Anterior cingulate cortex (tissue), 58 donors: ENCODE measurements at regions not wholly inside any gene's neighbourhood (a gene's known extent, or its start where the extent isn't known, plus 50 kb on each side); places are given as distances from the start of the nearest gene placed in this dataset.
A peak's percentile ranks its signal among the peaks of the same experiment; 100 is the strongest.

Experiments used
- DNase-seq, 58 donors: peaks; one replicate each; lab custom pipeline; 2025; lab: John Stamatoyannopoulos, UW

- DNase-seq: no peak
These were observed 859.0 kb downstream of the QKI start for GRCh38 chr6:164273491-164273890.

GRCh38 chr6:164266851-164267250 is 852.3 kb downstream of the QKI start:
- no peak for DNase-seq

- peak in 3 of 58 donors; percentile 11 to 27 (median 13) for DNase-seq
These were observed 847.8 kb downstream of the QKI start for GRCh38 chr6:164262348-164262747.

GRCh38 chr6:164258421-164258820 is 843.9 kb downstream of the QKI start:
- no peak for DNase-seq

- no peak for DNase-seq
These were observed 838.4 kb downstream of the QKI start for GRCh38 chr6:164252948-164253347.

DNA sequence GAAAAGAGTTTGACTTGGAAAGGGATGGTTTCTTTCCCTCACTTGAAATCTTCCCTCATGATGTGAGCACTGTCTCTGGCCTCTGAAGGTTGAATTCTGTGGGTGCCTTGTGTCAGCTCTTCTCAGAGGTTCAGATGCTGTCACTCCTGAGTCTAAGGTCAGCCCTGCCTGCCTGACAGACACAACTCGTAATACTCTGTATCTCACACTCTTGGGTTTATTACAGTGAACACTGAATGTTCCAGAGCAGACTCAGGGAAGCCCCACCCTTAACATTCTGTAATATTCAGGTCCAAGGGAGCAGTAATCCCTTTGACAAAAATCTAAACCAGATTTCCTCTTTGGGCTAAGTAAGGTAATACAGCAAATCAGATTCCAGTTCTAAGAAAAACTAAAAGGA is 837.8 kb downstream of the QKI start:
- no peak for DNase-seq

DNA sequence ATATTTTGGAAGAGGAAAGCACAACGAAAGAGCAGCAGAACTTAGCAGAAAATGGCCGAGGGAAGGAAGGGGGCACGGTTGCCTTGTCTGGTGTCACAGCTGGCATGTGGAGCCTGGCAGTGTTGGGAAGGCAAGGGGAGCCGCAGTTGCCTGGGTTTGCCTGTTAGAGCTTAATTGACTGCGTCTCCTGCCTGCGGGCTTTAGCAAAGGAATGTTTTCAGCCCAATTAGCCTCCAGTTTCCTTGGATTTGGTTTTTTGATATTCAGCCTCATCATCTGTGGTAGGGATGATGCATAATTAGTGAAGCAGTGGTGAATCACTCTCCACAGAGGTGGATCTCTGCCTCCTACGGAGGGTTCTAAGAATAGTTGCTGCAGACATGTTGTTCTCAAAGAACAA is 832.6 kb downstream of the QKI start:
- peak in 51 of 58 donors; percentile 5 to 80 (median 44) for DNase-seq

DNA sequence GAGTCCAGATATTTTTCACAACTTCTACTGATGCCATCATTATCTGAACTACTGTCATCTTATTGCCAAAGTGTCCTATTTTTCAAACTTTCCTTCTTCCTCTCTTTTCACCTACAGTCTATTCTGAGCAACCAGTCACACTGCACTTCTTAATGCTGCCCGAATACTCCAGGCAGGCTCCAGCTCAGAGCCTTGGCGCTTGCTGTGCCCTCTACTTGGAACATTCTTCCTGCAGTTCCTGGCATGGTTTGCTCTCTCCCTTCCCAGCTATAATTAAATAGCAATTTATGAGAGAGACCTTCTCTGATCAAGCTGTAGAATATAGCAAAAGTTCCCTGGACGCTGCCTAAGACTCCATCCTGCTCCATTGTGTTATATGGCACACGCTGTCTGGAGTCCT is 831.6 kb downstream of the QKI start:
- peak in 16 of 58 donors; percentile 3 to 35 (median 9) for DNase-seq

GRCh38 chr6:164243949-164244348 is 829.4 kb downstream of the QKI start:
- no peak for DNase-seq

GRCh38 chr6:164243012-164243610 is 828.6 kb downstream of the QKI start:
- DNase-seq: no peak

- no peak for DNase-seq
These were observed 816.3 kb downstream of the QKI start for GRCh38 chr6:164230804-164231203.

- DNase-seq: peak in 25 of 58 donors; percentile 5 to 71 (median 33)
These were observed 815.7 kb downstream of the QKI start for GRCh38 chr6:164230259-164230658.

- DNase-seq: no peak
These were observed 815.2 kb downstream of the QKI start for GRCh38 chr6:164229716-164230115.

DNA sequence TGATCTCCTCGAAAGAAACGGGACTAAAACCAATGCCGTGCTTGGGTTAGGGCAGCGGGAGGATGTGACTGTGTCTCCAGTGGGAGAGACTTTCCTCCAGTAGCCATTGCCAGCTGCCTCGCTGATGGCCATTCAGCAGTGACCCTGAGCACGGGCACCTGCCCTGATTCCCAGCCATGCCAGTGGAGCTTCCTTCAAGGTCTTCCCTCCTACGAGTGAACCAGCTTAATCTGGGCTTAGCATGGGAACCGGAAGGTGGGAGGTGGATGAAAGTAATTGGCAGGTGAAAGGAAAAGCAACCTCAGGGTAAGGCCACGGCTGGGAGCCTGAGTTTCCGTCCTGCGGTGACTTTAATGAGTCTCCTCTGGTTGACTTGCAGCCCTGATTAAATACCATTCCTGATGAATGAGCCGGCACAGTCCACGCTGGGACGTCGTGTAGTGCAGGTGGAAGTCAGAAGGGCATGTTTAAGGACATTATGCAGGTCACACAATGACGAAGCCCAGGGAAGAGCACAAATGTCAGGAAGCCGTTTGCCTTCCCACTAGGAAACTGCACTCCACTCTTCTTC is 813.5 kb downstream of the QKI start:
- DNase-seq: no peak

GRCh38 chr6:164216839-164217238 is 802.3 kb downstream of the QKI start:
- peak in 1 of 58 donors; percentile 1 for DNase-seq

DNA sequence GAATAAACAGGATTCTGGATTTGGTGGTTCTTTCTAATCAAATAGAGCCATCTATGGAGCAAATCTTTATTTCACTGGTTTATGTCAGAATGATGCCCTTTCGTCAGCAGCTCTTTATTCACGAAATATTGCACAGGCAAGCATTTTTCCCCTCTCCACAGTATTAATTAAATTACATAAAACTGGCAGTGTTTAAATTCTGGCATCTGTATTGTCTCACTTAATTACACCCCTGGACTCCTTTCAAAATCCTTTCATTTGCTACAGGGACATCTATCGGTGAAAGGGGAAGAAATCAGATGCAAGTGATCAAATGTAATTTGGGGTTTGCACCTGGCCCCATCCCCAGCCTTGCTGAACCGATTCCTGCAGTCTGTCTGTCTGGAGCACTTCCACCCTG is 801.9 kb downstream of the QKI start:
- no peak for DNase-seq

DNA sequence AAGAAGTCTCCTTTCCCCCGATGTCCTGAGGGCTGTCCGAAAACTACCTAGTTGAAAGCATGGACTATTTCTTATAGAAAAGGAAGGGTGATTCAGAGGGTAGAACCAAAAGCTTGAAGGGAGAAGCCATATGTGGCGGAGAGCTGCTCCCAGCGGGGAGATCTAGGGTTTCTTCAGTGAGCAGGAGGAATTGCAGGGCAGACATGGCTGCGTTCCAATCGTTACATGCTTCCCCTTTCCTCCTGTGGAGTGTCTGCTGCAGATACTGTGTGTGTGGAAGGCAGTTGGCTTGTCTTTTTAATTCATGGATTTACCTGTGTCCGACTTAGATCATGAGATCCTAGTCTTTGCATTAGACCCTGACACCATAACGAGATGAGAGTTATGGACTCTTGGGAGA is 799.5 kb downstream of the QKI start:
- DNase-seq: no peak

DNA sequence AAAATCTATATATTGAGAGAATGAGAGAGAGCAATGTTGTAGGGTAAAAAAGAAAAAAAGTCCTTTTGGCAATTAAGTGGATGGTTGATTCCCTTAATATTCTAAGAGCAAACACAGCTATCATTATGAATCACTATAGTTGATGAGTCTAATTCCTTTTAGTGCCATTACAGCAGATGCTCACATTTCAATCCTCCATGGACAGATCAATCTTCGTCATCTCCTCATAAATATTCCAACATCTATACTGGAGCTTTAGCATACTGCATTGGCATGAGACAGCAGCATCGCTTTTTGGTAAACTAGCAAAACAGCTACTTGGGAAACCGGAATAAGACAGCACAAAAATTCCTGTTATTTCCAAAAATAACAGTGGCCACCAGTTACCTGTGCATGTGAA is 796.7 kb downstream of the QKI start:
- no peak for DNase-seq

GRCh38 chr6:164210783-164211182 is 796.3 kb downstream of the QKI start:
- no peak for DNase-seq

DNA sequence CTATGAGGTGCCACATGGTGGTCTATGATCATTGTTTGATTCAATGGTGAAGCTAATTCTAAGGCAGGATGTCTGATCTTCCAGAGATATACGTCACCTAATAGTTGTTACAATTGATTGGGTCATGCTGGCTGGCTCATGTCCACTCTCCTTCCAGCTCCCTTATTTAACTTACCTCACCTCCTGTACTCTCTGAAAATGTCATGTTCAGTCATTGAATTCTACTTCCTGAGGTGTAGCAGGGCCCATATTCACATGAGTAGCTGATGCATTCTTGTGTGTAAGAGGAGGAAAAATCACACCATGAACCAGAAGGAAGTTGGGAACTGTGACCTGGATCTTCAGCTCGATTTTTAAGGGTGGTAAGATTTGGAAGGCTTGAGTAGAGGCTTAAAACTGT is 795.8 kb downstream of the QKI start:
- DNase-seq: no peak

- DNase-seq: no peak
These were observed 793.9 kb downstream of the QKI start for GRCh38 chr6:164208371-164208770.

DNA sequence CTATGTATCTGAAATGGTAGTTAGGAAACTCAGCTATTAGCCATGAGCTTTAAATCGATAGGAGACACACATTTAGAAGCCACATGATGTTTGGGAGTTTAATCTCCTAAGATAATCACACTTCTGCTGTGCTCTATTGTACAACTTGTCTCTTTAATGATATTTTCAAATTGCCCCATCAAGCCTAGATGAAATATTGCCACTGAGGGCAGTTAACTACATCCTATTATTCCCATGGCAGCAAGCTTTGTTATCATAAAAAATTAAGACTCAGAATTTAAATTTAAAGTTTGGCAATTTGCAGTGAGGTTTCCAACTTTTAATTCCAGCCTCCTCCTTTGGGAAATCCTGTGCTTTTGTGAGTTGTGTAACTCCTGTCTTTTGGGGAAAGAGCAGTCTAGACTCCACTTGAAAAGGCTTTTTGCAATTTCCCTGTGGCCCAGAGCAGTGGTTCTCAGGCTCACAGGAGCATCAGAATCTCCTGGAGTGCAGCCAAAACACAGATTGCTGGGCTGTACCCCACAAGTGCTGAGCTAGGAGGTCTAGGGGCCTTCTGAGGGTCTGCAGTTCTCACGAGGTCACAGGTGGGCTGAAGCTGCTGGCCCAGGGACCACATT is 792.4 kb downstream of the QKI start:
- no peak for DNase-seq
